ENCODE measurements at regions not wholly inside any gene's neighbourhood (a gene's known extent, or its start where the extent isn't known, plus 50 kb on each side); places are given as distances from the start of the nearest gene placed in this dataset.

DNA sequence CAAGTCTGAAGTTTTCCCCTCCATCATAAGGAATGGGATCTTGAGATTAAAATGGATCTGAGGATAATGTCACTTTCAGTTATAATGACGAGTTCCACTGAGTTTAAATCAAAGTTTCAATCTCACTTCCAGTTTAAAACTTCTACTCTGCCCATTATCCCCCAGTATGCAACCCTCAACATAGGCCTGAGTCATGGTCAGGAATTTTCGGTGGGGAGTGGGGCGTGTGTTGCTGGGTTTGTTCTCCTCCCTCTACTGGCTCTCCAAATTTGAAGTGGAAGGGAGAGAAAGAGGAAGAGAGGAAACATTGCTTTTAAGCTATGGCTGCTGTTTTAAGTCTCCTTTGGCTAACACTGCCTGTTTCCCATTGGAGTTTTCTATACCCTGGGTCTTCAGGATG, 152.9 kb downstream of the TM2D1 start:
- no peak for DNase-seq
- Histone ChIP-seq H3K4me3 (no peak overlapping the region), H3K27ac (no peak overlapping the region), H3K27me3 (replicated peaks in 1 of 7) (no peaks in the 10 kb centered on the region), H3K4me1 (no peaks in the 10 kb centered on the region), H3K9me3 (peaks cover 0 to 4% (median 1%) of the 10 kb centered on the region in 8 donors), H3K36me3 (no peaks in the 10 kb centered on the region)
- WGBS, 5 donors, result 68 to 79% (median 73%) methylated on average over 3 of the region's 3 CpGs
- TF ChIP-seq POLR2AphosphoS5 (IDR thresholded peaks at IDR 0.05) (no peak), POLR2A (IDR thresholded peaks at IDR 0.05) (no peak), CTCF (IDR thresholded peaks at IDR 0.05 in 8 of 11, conservative IDR thresholded peaks at IDR 0.05 in 3 of 11) (no peak)
- intact Hi-C loops (cut with DNase I; ENCODE audit: low total_unique reads), result no loop called here

GRCh38 chr1:61570191-61570590, 154.8 kb downstream of the TM2D1 start:
- intact Hi-C loops (cut with DNase I; ENCODE audit: low total_unique reads), result no loop called here
- TF ChIP-seq CTCF (IDR thresholded peaks at IDR 0.05 in 8 of 11, conservative IDR thresholded peaks at IDR 0.05 in 3 of 11), result no peak
- no peak for TF ChIP-seq POLR2A (IDR thresholded peaks at IDR 0.05)
- TF ChIP-seq POLR2AphosphoS5 (IDR thresholded peaks at IDR 0.05), result no peak
- Histone ChIP-seq H3K4me1 (no peaks in the 10 kb centered on the region), H3K27ac (no peak overlapping the region), H3K27me3 (replicated peaks in 1 of 7) (no peaks in the 10 kb centered on the region), H3K9me3 (peaks cover 4 to 23% (median 19%) of the 10 kb centered on the region in 8 donors), H3K4me3 (no peak overlapping the region), H3K36me3 (no peaks in the 10 kb centered on the region)
- WGBS, 5 donors, result 64 to 100% (median 89%) methylated on average over 1 of the region's 1 CpG
- DNase-seq, result no peak

DNA sequence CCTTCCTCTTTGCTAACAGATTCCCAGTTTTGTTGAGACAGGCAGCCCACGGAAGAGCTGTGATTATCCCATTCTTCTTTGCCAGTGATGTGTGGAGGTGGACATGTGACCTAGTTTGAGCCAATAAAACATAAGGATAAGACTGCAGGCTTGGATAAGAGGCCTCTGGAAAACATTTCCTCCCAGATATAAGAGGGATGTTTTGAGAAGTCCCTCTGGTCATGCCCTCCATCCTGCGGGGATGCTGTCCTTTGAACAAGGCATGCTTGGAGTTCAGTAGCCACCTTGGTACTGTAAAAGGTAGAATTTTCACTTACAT, 155.7 kb downstream of the TM2D1 start:
- no peak for DNase-seq
- TF ChIP-seq CTCF (IDR thresholded peaks at IDR 0.05 in 8 of 11, conservative IDR thresholded peaks at IDR 0.05 in 3 of 11) (no peak), POLR2AphosphoS5 (IDR thresholded peaks at IDR 0.05) (no peak), POLR2A (IDR thresholded peaks at IDR 0.05) (no peak)
- WGBS, 5 donors, result 57 to 92% (median 78%) methylated on average over 2 of the region's 2 CpGs
- Histone ChIP-seq H3K36me3 (no peaks in the 10 kb centered on the region), H3K9me3 (peaks cover 4 to 32% (median 25%) of the 10 kb centered on the region in 8 donors), H3K27me3 (replicated peaks in 1 of 7) (no peaks in the 10 kb centered on the region), H3K27ac (peak overlapping the region in 3 of 8 donors; percentile 24 to 34 (median 27)), H3K4me1 (no peaks in the 10 kb centered on the region), H3K4me3 (no peak overlapping the region)
- intact Hi-C loops (cut with DNase I; ENCODE audit: low total_unique reads), result no loop called here

DNA sequence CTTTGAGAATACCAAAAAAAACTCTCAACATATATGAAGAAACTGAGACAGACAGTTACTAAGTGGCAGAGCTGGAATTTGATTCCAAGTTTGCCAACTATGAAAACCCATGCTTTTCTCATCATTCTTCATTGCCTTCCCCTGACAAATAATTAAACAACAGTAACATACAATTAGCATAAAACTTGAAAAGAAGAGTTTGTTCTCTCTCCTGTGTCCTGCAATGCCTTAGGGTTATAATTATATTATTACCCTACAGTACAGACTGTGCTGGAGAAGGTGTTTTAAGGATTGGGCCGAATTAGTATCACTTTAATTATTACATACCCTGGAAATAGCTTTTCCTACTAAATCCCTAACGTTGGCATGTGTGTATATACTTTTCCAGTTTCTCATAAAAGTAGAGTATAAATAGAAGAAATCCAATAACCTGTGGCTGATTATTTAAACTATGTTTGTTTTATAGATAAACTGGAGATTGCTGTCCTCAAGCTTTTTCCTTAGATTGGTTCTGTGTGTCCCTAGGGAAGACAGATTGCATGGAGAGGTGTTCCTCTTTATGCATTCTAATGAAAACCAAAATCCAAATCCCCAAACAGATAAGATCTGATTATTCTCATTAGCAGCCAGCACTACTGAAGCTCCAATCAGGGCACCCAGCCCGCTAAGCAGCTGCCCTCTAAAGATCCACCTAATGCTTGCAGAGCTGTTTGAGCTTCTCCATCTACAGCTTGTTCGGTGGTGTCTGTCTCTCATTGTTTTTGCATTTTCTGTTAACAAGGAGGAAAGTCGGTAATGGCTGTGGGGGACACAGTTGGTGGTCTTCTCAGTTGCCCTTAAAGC, 156.3 kb downstream of the TM2D1 start:
- Histone ChIP-seq H3K4me1 (no peaks in the 10 kb centered on the region), H3K9me3 (peaks cover 4 to 37% (median 25%) of the 10 kb centered on the region in 8 donors), H3K27me3 (replicated peaks in 1 of 7) (no peaks in the 10 kb centered on the region), H3K4me3 (no peak overlapping the region), H3K36me3 (no peaks in the 10 kb centered on the region), H3K27ac (peak overlapping the region in 3 of 8 donors; percentile 24 to 34 (median 27))
- intact Hi-C loops (cut with DNase I; ENCODE audit: low total_unique reads), result no loop called here
- WGBS, 5 donors, result 56 to 79% (median 78%) methylated on average over 5 of the region's 5 CpGs
- DNase-seq, result no peak
- no peak for TF ChIP-seq POLR2A (IDR thresholded peaks at IDR 0.05)
- no peak for TF ChIP-seq CTCF (IDR thresholded peaks at IDR 0.05 in 8 of 11, conservative IDR thresholded peaks at IDR 0.05 in 3 of 11)
- TF ChIP-seq POLR2AphosphoS5 (IDR thresholded peaks at IDR 0.05), result no peak
